NCI-H2029 treated with DMSO at 0.1 percent for 48 hours (cell line): ENCODE measurements at regions not wholly inside any gene's neighbourhood (a gene's known extent, or its start where the extent isn't known, plus 50 kb on each side); places are given as distances from the start of the nearest gene placed in this dataset.
A peak's percentile ranks its signal among the peaks of the same experiment; 100 is the strongest.

ENCODE experiments used
- DNase-seq: peaks from one replicate; lab custom pipeline; 2025; lab: John Stamatoyannopoulos, UW

- no peak for DNase-seq
Measured at GRCh38 chr11:115080923-115081680, 402.8 kb downstream of the NXPE2 start.

- peak; percentile 41 for DNase-seq
Measured at GRCh38 chr11:115081972-115082371, 403.6 kb downstream of the NXPE2 start.

- DNase-seq, result no peak
Measured at GRCh38 chr11:115083144-115083806, 404.9 kb downstream of the NXPE2 start.

- no peak for DNase-seq
Measured at GRCh38 chr11:115084231-115084630, 405.9 kb downstream of the NXPE2 start.

- no peak for DNase-seq
Measured at GRCh38 chr11:115085461-115086210, 407.3 kb downstream of the NXPE2 start.

- no peak for DNase-seq
Measured at GRCh38 chr11:115087791-115088190, 409.5 kb downstream of the NXPE2 start.

GRCh38 chr11:115092516-115092915 is 411.7 kb downstream of the CADM1 start:
- DNase-seq, result no peak

GRCh38 chr11:115097796-115098408 is 406.3 kb downstream of the CADM1 start:
- DNase-seq, result no peak

- no peak for DNase-seq
Measured at GRCh38 chr11:115100706-115101105, 403.5 kb downstream of the CADM1 start.

GRCh38 chr11:115103921-115104320 is 400.3 kb downstream of the CADM1 start:
- DNase-seq, result no peak

- DNase-seq, result no peak
Measured at GRCh38 chr11:115104851-115105453, 399.3 kb downstream of the CADM1 start.

GRCh38 chr11:115111066-115111465 is 393.1 kb downstream of the CADM1 start:
- no peak for DNase-seq

GRCh38 chr11:115112754-115113153 is 391.5 kb downstream of the CADM1 start:
- DNase-seq, result no peak

- DNase-seq, result no peak
Measured at GRCh38 chr11:115117956-115118493, 386.2 kb downstream of the CADM1 start.

GRCh38 chr11:115119146-115119545 is 385.1 kb downstream of the CADM1 start:
- DNase-seq, result no peak
